D341Med (cell line): ENCODE measurements at regions not wholly inside any gene's neighbourhood (a gene's known extent, or its start where the extent isn't known, plus 50 kb on each side); places are given as distances from the start of the nearest gene placed in this dataset.

Source experiments
- DNase-seq: peaks from one replicate; pipeline ENCODE4 v3.0.0; 2012; ENCODE audit warnings: low spot score

GRCh38 chr4:104418286-104418685, 76.4 kb downstream of the CXXC4 start:
- no peak for DNase-seq

GRCh38 chr4:104417357-104417882, 77.3 kb downstream of the CXXC4 start:
- DNase-seq = no peak

- no peak for DNase-seq
Measured at GRCh38 chr4:104416725-104417356, 77.9 kb downstream of the CXXC4 start.

- no peak for DNase-seq
Measured at GRCh38 chr4:104413487-104413886, 81.2 kb downstream of the CXXC4 start.

- DNase-seq = no peak
Measured at GRCh38 chr4:104412344-104412743, 82.3 kb downstream of the CXXC4 start.

GRCh38 chr4:104411502-104411901, 83.2 kb downstream of the CXXC4 start:
- DNase-seq = no peak

- no peak for DNase-seq
Measured at GRCh38 chr4:104408878-104409277, 85.8 kb downstream of the CXXC4 start.

GRCh38 chr4:104404361-104404760, 90.3 kb downstream of the CXXC4 start:
- no peak for DNase-seq

GRCh38 chr4:104395168-104395614, 99.5 kb downstream of the CXXC4 start:
- peak; percentile 20 for DNase-seq

- DNase-seq = peak; percentile 61
Measured at GRCh38 chr4:104394406-104395167, 100.1 kb downstream of the CXXC4 start.

GRCh38 chr4:104393655-104394324, 100.9 kb downstream of the CXXC4 start:
- DNase-seq = no peak

GRCh38 chr4:104385713-104386112, 109.0 kb downstream of the CXXC4 start:
- no peak for DNase-seq

GRCh38 chr4:104382961-104383360, 111.7 kb downstream of the CXXC4 start:
- no peak for DNase-seq

GRCh38 chr4:104381729-104382128, 113.0 kb downstream of the CXXC4 start:
- DNase-seq = no peak

- DNase-seq = no peak
Measured at GRCh38 chr4:104365618-104366017, 129.1 kb downstream of the CXXC4 start.

GRCh38 chr4:104353481-104353880, 141.2 kb downstream of the CXXC4 start:
- no peak for DNase-seq

- no peak for DNase-seq
Measured at GRCh38 chr4:104352211-104352610, 142.5 kb downstream of the CXXC4 start.

GRCh38 chr4:104351706-104352105, 143.0 kb downstream of the CXXC4 start:
- DNase-seq = no peak

- no peak for DNase-seq
Measured at GRCh38 chr4:104345598-104346242, 149.0 kb downstream of the CXXC4 start.

GRCh38 chr4:104344342-104344980, 150.2 kb downstream of the CXXC4 start:
- no peak for DNase-seq

GRCh38 chr4:104334410-104334809, 160.3 kb downstream of the CXXC4 start:
- no peak for DNase-seq
